ENCODE measurements at regions not wholly inside any gene's neighbourhood (a gene's known extent, or its start where the extent isn't known, plus 50 kb on each side); places are given as distances from the start of the nearest gene placed in this dataset.

- H3K4me3 ChIP-seq (ENCODE audit: low read length in 2 of 2) = no peak overlapping the region
Observed at GRCh38 chr13:31049833-31050232, 111.9 kb downstream of the HSPH1 start.

GRCh38 chr13:31049083-31049482 is 112.6 kb downstream of the HSPH1 start:
- Histone ChIP-seq H3K27ac (ENCODE audit: low read depth in 2 of 2, low read length in 2 of 2) (no peak overlapping the region), H3K4me1 (ENCODE audit: control insufficient read depth in 2 of 2, insufficient read depth in 2 of 2, low read length in 2 of 2) (peaks cover 22 to 26% of the 10 kb centered on the region in 2 donors), H3K4me3 (ENCODE audit: low read length in 2 of 2) (no peak overlapping the region), H3K9me3 (ENCODE audit: control insufficient read depth in 2 of 2, low read length in 2 of 2) (no peaks in the 10 kb centered on the region), H3K9ac (ENCODE audit: low read depth in 1 of 2, low read length in 2 of 2) (no peak overlapping the region), H3K36me3 (ENCODE audit: control insufficient read depth in 2 of 2, insufficient read depth in 2 of 2, low read length in 2 of 2) (no peaks in the 10 kb centered on the region), H3K27me3 (ENCODE audit: control insufficient read depth in 2 of 2, insufficient read depth in 2 of 2, low read length in 2 of 2) (no peaks in the 10 kb centered on the region)

More at GRCh38 chr13:31049833-31050232, 111.9 kb downstream of the HSPH1 start:
- H3K36me3 ChIP-seq (ENCODE audit: control insufficient read depth in 2 of 2, insufficient read depth in 2 of 2, low read length in 2 of 2) = no peaks in the 10 kb centered on the region
- no peak overlapping the region for H3K27ac ChIP-seq (ENCODE audit: low read depth in 2 of 2, low read length in 2 of 2)
- H3K4me1 ChIP-seq (ENCODE audit: control insufficient read depth in 2 of 2, insufficient read depth in 2 of 2, low read length in 2 of 2) = peaks cover 19 to 22% of the 10 kb centered on the region in 2 donors
- no peak overlapping the region for H3K9ac ChIP-seq (ENCODE audit: low read depth in 1 of 2, low read length in 2 of 2)
- H3K9me3 ChIP-seq (ENCODE audit: control insufficient read depth in 2 of 2, low read length in 2 of 2) = no peaks in the 10 kb centered on the region
- peaks cover 0 to 3% of the 10 kb centered on the region in 2 donors for H3K27me3 ChIP-seq (ENCODE audit: control insufficient read depth in 2 of 2, insufficient read depth in 2 of 2, low read length in 2 of 2)

GRCh38 chr13:31048521-31048920 is 113.2 kb downstream of the HSPH1 start:
- Histone ChIP-seq H3K27ac (ENCODE audit: low read depth in 2 of 2, low read length in 2 of 2) (no peak overlapping the region), H3K9ac (ENCODE audit: low read depth in 1 of 2, low read length in 2 of 2) (no peak overlapping the region), H3K36me3 (ENCODE audit: control insufficient read depth in 2 of 2, insufficient read depth in 2 of 2, low read length in 2 of 2) (no peaks in the 10 kb centered on the region), H3K27me3 (ENCODE audit: control insufficient read depth in 2 of 2, insufficient read depth in 2 of 2, low read length in 2 of 2) (no peaks in the 10 kb centered on the region), H3K4me1 (ENCODE audit: control insufficient read depth in 2 of 2, insufficient read depth in 2 of 2, low read length in 2 of 2) (peaks cover 22 to 26% of the 10 kb centered on the region in 2 donors), H3K4me3 (ENCODE audit: low read length in 2 of 2) (no peak overlapping the region), H3K9me3 (ENCODE audit: control insufficient read depth in 2 of 2, low read length in 2 of 2) (no peaks in the 10 kb centered on the region)

- peaks cover 0 to 5% of the 10 kb centered on the region in 2 donors for H3K27me3 ChIP-seq (ENCODE audit: control insufficient read depth in 2 of 2, insufficient read depth in 2 of 2, low read length in 2 of 2)
- no peaks in the 10 kb centered on the region for H3K36me3 ChIP-seq (ENCODE audit: control insufficient read depth in 2 of 2, insufficient read depth in 2 of 2, low read length in 2 of 2)
- no peak overlapping the region for H3K9ac ChIP-seq (ENCODE audit: low read depth in 1 of 2, low read length in 2 of 2)
- H3K4me1 ChIP-seq (ENCODE audit: control insufficient read depth in 2 of 2, insufficient read depth in 2 of 2, low read length in 2 of 2) = peaks cover 22 to 26% of the 10 kb centered on the region in 2 donors
- H3K4me3 ChIP-seq (ENCODE audit: low read length in 2 of 2) = peak overlapping the region; percentile 10 to 14
- no peaks in the 10 kb centered on the region for H3K9me3 ChIP-seq (ENCODE audit: control insufficient read depth in 2 of 2, low read length in 2 of 2)
- peak overlapping the region; percentile 12 to 86 for H3K27ac ChIP-seq (ENCODE audit: low read depth in 2 of 2, low read length in 2 of 2)
Observed at GRCh38 chr13:31046711-31047279, 114.3 kb downstream of the TEX26 start.

- H3K4me3 ChIP-seq (ENCODE audit: low read length in 2 of 2) = peak overlapping the region; percentile 8 to 19
- H3K4me1 ChIP-seq (ENCODE audit: control insufficient read depth in 2 of 2, insufficient read depth in 2 of 2, low read length in 2 of 2) = peaks cover 22 to 26% of the 10 kb centered on the region in 2 donors
- peak overlapping the region; percentile 21 to 47 for H3K9ac ChIP-seq (ENCODE audit: low read depth in 1 of 2, low read length in 2 of 2)
- no peaks in the 10 kb centered on the region for H3K36me3 ChIP-seq (ENCODE audit: control insufficient read depth in 2 of 2, insufficient read depth in 2 of 2, low read length in 2 of 2)
- H3K27ac ChIP-seq (ENCODE audit: low read depth in 2 of 2, low read length in 2 of 2) = peak overlapping the region; percentile 73 to 86
- H3K27me3 ChIP-seq (ENCODE audit: control insufficient read depth in 2 of 2, insufficient read depth in 2 of 2, low read length in 2 of 2) = peaks cover 0 to 6% of the 10 kb centered on the region in 2 donors
- H3K9me3 ChIP-seq (ENCODE audit: control insufficient read depth in 2 of 2, low read length in 2 of 2) = no peaks in the 10 kb centered on the region
Observed at GRCh38 chr13:31045286-31046081, 113.0 kb downstream of the TEX26 start.

- Histone ChIP-seq H3K27me3 (ENCODE audit: control insufficient read depth in 2 of 2, insufficient read depth in 2 of 2, low read length in 2 of 2) (peaks cover 0 to 6% of the 10 kb centered on the region in 2 donors), H3K9me3 (ENCODE audit: control insufficient read depth in 2 of 2, low read length in 2 of 2) (no peaks in the 10 kb centered on the region), H3K9ac (ENCODE audit: low read depth in 1 of 2, low read length in 2 of 2) (peak overlapping the region in 1 of 2 donors; percentile 21), H3K36me3 (ENCODE audit: control insufficient read depth in 2 of 2, insufficient read depth in 2 of 2, low read length in 2 of 2) (no peaks in the 10 kb centered on the region), H3K4me1 (ENCODE audit: control insufficient read depth in 2 of 2, insufficient read depth in 2 of 2, low read length in 2 of 2) (peaks cover 22 to 26% of the 10 kb centered on the region in 2 donors), H3K4me3 (ENCODE audit: low read length in 2 of 2) (no peak overlapping the region), H3K27ac (ENCODE audit: low read depth in 2 of 2, low read length in 2 of 2) (peak overlapping the region; percentile 73 to 86)
Observed at GRCh38 chr13:31044364-31045285, 112.2 kb downstream of the TEX26 start.

GRCh38 chr13:31043957-31044356 is 111.5 kb downstream of the TEX26 start:
- H3K9me3 ChIP-seq (ENCODE audit: control insufficient read depth in 2 of 2, low read length in 2 of 2) = no peaks in the 10 kb centered on the region
- H3K4me1 ChIP-seq (ENCODE audit: control insufficient read depth in 2 of 2, insufficient read depth in 2 of 2, low read length in 2 of 2) = peaks cover 22 to 26% of the 10 kb centered on the region in 2 donors
- H3K9ac ChIP-seq (ENCODE audit: low read depth in 1 of 2, low read length in 2 of 2) = no peak overlapping the region
- no peak overlapping the region for H3K27ac ChIP-seq (ENCODE audit: low read depth in 2 of 2, low read length in 2 of 2)
- H3K27me3 ChIP-seq (ENCODE audit: control insufficient read depth in 2 of 2, insufficient read depth in 2 of 2, low read length in 2 of 2) = peaks cover 0 to 6% of the 10 kb centered on the region in 2 donors
- H3K36me3 ChIP-seq (ENCODE audit: control insufficient read depth in 2 of 2, insufficient read depth in 2 of 2, low read length in 2 of 2) = no peaks in the 10 kb centered on the region
- no peak overlapping the region for H3K4me3 ChIP-seq (ENCODE audit: low read length in 2 of 2)

- Histone ChIP-seq H3K4me1 (ENCODE audit: control insufficient read depth in 2 of 2, insufficient read depth in 2 of 2, low read length in 2 of 2) (peaks cover 22 to 26% of the 10 kb centered on the region in 2 donors), H3K27ac (ENCODE audit: low read depth in 2 of 2, low read length in 2 of 2) (no peak overlapping the region), H3K4me3 (ENCODE audit: low read length in 2 of 2) (no peak overlapping the region), H3K36me3 (ENCODE audit: control insufficient read depth in 2 of 2, insufficient read depth in 2 of 2, low read length in 2 of 2) (no peaks in the 10 kb centered on the region), H3K27me3 (ENCODE audit: control insufficient read depth in 2 of 2, insufficient read depth in 2 of 2, low read length in 2 of 2) (peaks cover 0 to 6% of the 10 kb centered on the region in 2 donors), H3K9me3 (ENCODE audit: control insufficient read depth in 2 of 2, low read length in 2 of 2) (no peaks in the 10 kb centered on the region), H3K9ac (ENCODE audit: low read depth in 1 of 2, low read length in 2 of 2) (no peak overlapping the region)
Observed at GRCh38 chr13:31042481-31043165, 110.2 kb downstream of the TEX26 start.

- H3K4me3 ChIP-seq (ENCODE audit: low read length in 2 of 2) = no peak overlapping the region
- no peaks in the 10 kb centered on the region for H3K9me3 ChIP-seq (ENCODE audit: control insufficient read depth in 2 of 2, low read length in 2 of 2)
- no peak overlapping the region for H3K9ac ChIP-seq (ENCODE audit: low read depth in 1 of 2, low read length in 2 of 2)
Observed at GRCh38 chr13:31042049-31042448, 109.6 kb downstream of the TEX26 start.

More at GRCh38 chr13:31042049-31042448, 109.6 kb downstream of the TEX26 start:
- Histone ChIP-seq H3K36me3 (ENCODE audit: control insufficient read depth in 2 of 2, insufficient read depth in 2 of 2, low read length in 2 of 2) (no peaks in the 10 kb centered on the region), H3K4me1 (ENCODE audit: control insufficient read depth in 2 of 2, insufficient read depth in 2 of 2, low read length in 2 of 2) (peaks cover 22% of the 10 kb centered on the region in 2 donors), H3K27ac (ENCODE audit: low read depth in 2 of 2, low read length in 2 of 2) (no peak overlapping the region), H3K27me3 (ENCODE audit: control insufficient read depth in 2 of 2, insufficient read depth in 2 of 2, low read length in 2 of 2) (peaks cover 0 to 6% of the 10 kb centered on the region in 2 donors)
